ENCODE measurements at regions not wholly inside any gene's neighbourhood (a gene's known extent, or its start where the extent isn't known, plus 50 kb on each side); places are given as distances from the start of the nearest gene placed in this dataset.

DNA sequence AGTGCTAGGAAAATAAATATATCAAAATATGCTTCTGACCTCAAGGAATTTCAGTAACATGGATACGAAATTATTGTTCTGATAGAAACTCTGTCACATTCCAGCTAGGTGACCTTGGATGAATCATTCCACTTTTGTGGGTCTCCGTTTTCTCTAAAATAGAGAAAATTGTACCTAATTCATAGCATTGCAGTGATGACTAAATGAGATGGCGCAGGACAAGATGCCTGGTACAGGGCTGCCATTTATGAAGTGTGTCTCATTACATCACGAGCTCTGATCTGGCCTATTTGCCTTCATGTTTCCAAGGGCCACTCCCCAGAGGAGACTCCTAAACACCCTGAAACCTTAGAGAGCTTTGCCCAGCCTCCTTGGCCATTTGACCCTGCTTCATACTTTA, 480.0 kb upstream of the USP24 start:
- TF ChIP-seq, protein P1, sequence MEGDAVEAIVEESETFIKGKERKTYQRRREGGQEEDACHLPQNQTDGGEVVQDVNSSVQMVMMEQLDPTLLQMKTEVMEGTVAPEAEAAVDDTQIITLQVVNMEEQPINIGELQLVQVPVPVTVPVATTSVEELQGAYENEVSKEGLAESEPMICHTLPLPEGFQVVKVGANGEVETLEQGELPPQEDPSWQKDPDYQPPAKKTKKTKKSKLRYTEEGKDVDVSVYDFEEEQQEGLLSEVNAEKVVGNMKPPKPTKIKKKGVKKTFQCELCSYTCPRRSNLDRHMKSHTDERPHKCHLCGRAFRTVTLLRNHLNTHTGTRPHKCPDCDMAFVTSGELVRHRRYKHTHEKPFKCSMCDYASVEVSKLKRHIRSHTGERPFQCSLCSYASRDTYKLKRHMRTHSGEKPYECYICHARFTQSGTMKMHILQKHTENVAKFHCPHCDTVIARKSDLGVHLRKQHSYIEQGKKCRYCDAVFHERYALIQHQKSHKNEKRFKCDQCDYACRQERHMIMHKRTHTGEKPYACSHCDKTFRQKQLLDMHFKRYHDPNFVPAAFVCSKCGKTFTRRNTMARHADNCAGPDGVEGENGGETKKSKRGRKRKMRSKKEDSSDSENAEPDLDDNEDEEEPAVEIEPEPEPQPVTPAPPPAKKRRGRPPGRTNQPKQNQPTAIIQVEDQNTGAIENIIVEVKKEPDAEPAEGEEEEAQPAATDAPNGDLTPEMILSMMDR (IDR thresholded peaks at IDR 0.05; ENCODE audit: low read depth, low read length, missing control alignments): no peak
- DNase-seq (ENCODE audit: low read depth): no peak
- no peak overlapping the region for H3K4me3 ChIP-seq (ENCODE audit: low read depth, low read length)

DNA sequence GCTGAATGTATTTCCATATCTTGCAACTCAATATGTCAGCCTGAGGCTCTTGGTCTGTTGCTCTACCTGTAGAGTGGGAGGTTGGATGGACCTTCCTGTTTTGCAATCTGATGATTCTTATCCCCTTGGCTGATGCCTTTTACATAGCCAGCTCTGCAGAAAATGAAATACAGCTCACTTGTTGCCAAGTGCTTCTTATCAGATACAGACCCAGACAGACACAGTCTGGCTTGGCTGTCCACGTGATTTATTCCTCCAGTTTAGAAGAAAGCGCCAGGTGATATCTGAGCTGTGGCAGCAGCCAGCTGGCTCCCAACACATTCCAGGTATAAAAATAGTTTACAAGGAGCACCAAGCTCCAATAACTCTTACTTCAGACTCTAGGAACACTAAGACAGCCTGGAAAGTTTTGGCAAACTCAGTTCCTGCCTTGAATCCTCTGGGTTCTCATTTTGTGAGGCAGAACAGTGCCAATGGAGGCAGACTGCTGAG, 479.2 kb upstream of the USP24 start:
- TF ChIP-seq, protein P1 (IDR thresholded peaks at IDR 0.05; ENCODE audit: low read depth, low read length, missing control alignments): no peak
- no peak overlapping the region for H3K4me3 ChIP-seq (ENCODE audit: low read depth, low read length)
- DNase-seq (ENCODE audit: low read depth): no peak

DNA sequence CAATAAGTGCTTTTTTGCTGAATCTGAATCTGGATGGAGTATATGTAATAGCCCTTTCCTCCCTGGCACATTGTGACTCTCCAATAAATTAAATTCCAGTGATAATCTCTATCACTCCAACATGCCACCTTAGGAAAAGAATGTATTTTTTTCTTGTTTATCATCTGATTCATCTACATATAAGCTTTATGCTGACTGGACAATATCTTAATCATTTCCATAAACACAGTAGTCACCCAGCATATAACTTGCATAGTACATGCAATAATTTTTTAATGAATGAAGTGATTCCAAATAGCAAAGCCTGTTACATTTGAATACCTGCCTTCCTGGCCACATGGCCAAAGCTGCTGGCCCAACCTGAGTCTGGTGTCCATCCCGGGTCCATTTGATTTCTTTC, 477.6 kb upstream of the USP24 start:
- no peak for DNase-seq (ENCODE audit: low read depth)
- TF ChIP-seq, protein P1 (IDR thresholded peaks at IDR 0.05; ENCODE audit: low read depth, low read length, missing control alignments): no peak

DNA sequence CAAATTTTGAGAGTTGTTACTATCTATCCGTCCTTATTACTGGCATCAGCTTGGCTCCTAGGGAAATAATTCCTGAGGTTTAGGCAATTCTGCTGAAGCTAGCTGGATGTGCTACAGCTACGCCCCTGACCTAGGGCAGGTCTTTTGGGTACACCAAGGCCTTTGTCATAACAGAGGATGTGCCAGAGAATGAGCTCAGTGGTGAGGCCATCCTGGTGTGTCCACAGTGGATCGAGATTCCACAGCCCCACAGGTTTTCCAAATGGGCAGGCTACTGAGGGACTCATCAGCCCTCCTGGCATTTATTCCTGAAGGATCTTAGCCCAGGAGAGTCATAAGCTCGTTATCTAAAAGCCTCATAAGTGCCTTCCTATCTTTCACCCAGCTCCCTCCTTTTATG, 475.2 kb upstream of the USP24 start:
- TF ChIP-seq, protein P1 (IDR thresholded peaks at IDR 0.05; ENCODE audit: low read depth, low read length, missing control alignments): no peak
- DNase-seq (ENCODE audit: low read depth): no peak

More for the DNA sequence above, 477.6 kb upstream of the USP24 start:
- no peak overlapping the region for H3K4me3 ChIP-seq (ENCODE audit: low read depth, low read length)

DNA sequence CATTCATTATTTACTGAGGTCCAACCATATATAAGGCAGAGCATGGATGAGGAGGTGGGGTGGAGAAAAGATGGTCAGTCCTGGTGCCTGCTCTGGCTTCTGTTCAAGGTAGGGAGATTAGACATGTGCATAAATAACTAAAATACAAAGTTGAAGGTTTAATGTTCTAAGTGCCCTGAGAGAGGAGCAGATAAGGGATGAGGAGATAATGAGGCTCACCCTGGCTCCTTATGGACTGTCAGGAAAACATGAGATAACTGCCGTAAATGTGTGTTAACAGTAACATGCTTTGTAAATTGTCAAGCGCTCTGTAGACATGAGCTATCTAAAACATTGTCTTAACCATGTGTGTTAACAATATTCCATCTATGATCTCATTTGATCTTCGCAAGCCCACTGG, 474.6 kb upstream of the USP24 start:
- TF ChIP-seq, protein P1 (IDR thresholded peaks at IDR 0.05; ENCODE audit: low read depth, low read length, missing control alignments): no peak
- H3K4me3 ChIP-seq (ENCODE audit: low read depth, low read length): no peak overlapping the region
- DNase-seq (ENCODE audit: low read depth): no peak

More for the DNA sequence above, 475.2 kb upstream of the USP24 start:
- no peak overlapping the region for H3K4me3 ChIP-seq (ENCODE audit: low read depth, low read length)

DNA sequence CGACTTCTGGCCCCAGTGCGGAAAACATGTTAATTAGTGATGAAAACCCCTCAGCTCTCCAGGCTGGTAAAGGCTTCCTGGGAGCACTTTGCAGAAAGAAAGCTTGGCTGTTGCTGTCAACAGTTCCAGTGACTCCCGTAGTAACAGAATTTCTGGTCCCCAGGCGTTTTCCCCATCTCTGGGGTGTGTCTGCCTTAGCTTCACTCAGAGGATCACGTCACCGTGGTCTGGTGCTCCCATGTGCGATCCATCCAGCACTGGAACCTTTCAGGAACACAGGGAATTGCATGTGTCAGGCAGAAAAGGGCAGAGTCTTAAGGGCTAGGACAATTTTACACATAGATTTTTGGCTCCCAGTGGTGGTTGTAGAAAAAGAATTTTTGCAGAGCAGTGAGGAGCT, 470.4 kb upstream of the USP24 start:
- DNase-seq (ENCODE audit: low read depth): no peak
- TF ChIP-seq, protein P1 (IDR thresholded peaks at IDR 0.05; ENCODE audit: low read depth, low read length, missing control alignments): no peak
- H3K4me3 ChIP-seq (ENCODE audit: low read depth, low read length): no peak overlapping the region

DNA sequence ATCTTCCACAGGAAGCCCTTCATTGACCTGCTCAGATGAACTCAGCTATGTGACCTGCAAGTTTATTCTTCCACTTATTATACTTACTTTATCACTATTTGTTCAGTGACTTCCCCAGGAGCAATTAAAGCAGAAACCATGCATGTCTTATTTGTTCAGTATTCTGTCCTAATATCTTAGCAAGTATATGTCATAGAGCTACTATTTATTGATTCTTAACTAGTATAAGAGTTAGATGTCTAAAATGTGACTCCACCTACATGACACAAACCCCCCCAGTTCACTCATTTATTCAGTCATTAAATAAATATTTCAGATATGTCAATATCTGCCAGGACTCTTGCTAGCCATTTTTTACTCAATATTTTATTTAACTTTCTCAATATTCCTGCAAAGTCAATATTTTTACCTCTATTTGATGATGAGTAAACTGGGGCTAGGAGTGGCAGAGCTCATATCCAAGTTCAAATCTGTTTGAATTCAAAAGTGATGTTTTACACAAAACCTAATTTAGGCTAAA, 469.0 kb upstream of the USP24 start:
- DNase-seq (ENCODE audit: low read depth): no peak
- no peak overlapping the region for H3K4me3 ChIP-seq (ENCODE audit: low read depth, low read length)
- TF ChIP-seq, protein P1 (IDR thresholded peaks at IDR 0.05; ENCODE audit: low read depth, low read length, missing control alignments): no peak

All from GM12864 (cell line).